Skeletal muscle satellite cell (primary cell): ENCODE measurements at regions not wholly inside any gene's neighbourhood (a gene's known extent, or its start where the extent isn't known, plus 50 kb on each side); places are given as distances from the start of the nearest gene placed in this dataset. TPM values are rescaled to one million over a fixed set of nuclear protein-coding genes. Genes with fewer than 3 reads are reported as not detected.
"Not testable (repeated sequence)": the region's sequence is repeated elsewhere in the genome, so short reads cannot be mapped to it uniquely, and the experiment has no call there.

Experiments used
- H3K27me3 ChIP-seq: 2 replicates; pipeline ENCODE4 v1.7.0; 2013; ENCODE audit warnings: low read length; ENCODE audit not compliant: control insufficient read depth, insufficient read depth
- H3K36me3 ChIP-seq: 2 replicates; pipeline ENCODE4 v1.7.0; 2013; ENCODE audit warnings: mild to moderate bottlenecking, control low read depth, low read length; ENCODE audit not compliant: insufficient read depth
- H3K4me1 ChIP-seq: 2 replicates; pipeline ENCODE4 v1.7.0; 2013; ENCODE audit warnings: low read length; ENCODE audit not compliant: control insufficient read depth, insufficient read depth
- H3K4me2 ChIP-seq: 2 replicates; pipeline ENCODE4 v1.7.0; 2013; ENCODE audit warnings: mild to moderate bottlenecking, low read length
- H3K4me3 ChIP-seq: 2 replicates; pipeline ENCODE4 v1.7.0; 2013; ENCODE audit warnings: low read length
- H3K9ac ChIP-seq: 2 replicates; pipeline ENCODE4 v1.7.0; 2013; ENCODE audit warnings: mild to moderate bottlenecking, low read depth, low read length, moderate library complexity
- H3K9me3 ChIP-seq: replicated peaks from 2 replicates; pipeline ENCODE4 v1.7.0; 2013; ENCODE audit warnings: mild to moderate bottlenecking, control low read depth, low read length
- small RNA-seq: library from RNA; depleted of rRNA; stranded (forward); fragments of <200 nt; gene quantifications from one replicate; pipeline ENCODE3, GENCODE V24; 2012

DNA sequence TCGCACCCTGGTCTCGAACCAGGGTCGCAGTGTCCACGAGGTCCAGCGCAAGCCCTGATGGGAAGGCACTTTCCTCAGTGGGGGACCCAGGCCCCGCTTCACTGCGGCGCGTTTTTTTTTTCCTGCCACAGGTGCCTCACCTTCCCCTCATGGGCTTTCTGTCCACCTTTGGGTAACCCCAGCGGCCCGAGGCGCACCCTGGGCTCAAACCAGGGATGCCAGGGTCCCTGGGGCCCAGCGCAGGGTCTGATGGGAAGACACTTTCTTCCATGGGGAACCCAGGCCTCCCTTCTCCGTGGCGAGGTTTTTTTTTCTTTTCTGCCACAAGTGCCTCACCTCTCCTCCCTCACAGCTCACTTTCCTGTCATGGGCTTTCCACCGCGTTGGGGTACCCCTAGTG, 1269.9 kb downstream of the FOXD4L5 start:
- Histone ChIP-seq H3K27me3 (no peaks in the 10 kb centered on the region), H3K36me3 (no peaks in the 10 kb centered on the region), H3K9me3 (no peaks in the 10 kb centered on the region), H3K9ac (no peak overlapping the region), H3K4me1 (no peaks in the 10 kb centered on the region), H3K4me2 (no peak overlapping the region), H3K4me3 (no peak overlapping the region)

DNA sequence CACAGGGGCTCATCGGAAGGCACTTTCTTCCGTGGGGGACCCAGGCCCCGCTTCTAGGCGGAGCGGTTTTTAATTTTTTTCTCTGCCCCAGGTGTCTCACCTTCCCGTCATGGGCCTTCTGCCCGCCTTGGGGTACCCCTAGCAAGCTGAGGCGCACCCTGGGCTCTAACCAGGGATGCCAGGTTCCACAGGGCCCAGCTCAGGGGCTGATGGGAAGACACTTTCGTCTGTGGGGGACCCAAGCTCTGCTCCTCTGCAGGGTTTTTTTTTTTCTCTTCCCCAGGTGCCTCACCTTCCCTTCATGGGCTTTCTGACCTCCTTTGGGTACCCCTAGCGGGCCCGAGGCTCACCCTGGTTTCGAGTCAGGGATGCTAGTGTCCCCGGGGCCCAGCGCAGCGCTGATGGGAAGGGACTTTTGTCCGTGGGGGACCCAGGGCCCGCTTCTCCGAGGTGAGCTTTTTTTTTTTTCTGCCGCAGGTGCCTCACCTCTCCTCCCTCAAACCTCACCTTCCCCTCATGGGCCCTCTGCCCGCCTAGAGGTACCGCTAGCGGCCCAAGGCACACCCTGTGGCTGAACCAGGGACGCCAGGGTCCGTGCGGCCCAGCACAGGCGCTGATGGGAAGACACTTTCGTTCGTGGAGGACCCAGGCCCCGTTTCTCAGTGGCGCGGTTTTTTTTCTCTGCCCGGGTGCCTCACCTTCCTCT, 1270.5 kb downstream of the FOXD4L5 start:
- not testable (repeated sequence) for H3K9ac ChIP-seq, H3K27me3 ChIP-seq, H3K4me3 ChIP-seq, H3K4me1 ChIP-seq, H3K36me3 ChIP-seq, H3K9me3 ChIP-seq, H3K4me2 ChIP-seq

DNA sequence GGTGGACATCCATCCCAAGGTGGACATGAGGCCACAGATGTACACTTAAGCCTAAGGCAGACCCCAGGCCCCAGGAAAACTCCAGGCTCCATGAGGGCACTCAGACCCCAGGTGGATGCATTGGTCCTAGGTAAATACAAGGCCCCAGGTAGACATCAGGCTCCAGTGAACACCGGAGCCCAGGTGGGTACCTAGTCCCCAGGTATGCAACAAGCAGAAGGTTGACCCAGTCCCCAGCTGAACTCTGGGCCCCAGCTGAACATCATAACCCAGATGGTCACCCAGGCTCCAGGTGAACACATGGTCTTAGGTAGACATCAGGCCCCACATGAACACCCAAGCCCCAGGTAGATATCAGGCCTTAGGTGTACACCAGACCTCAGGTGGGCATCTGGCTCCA, 1271.9 kb downstream of the FOXD4L5 start:
- H3K4me1 ChIP-seq, H3K36me3 ChIP-seq, H3K9ac ChIP-seq, H3K4me3 ChIP-seq, H3K4me2 ChIP-seq, H3K27me3 ChIP-seq, H3K9me3 ChIP-seq: not testable (repeated sequence)

DNA sequence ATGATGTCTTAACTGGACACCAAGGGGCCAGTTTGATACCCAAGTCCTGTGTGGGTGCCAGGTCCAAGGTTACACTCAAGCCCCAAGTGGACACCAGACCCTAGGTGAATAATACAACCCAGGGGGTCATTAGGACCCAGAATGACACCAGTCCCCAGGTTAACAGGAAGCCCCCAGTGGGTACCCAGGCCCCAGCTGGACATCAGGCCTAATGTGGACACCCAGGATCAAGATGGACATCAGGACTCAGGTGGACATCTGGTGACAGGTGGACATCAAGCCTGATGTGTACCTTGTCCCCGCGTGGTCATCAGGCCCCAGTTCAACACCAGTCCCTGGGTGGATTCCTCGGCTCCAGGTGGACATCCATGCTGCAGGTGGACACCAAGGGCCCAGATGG, 1273.0 kb downstream of the FOXD4L5 start:
- H3K4me3 ChIP-seq, H3K4me1 ChIP-seq, H3K36me3 ChIP-seq, H3K9me3 ChIP-seq, H3K9ac ChIP-seq, H3K4me2 ChIP-seq, H3K27me3 ChIP-seq: not testable (repeated sequence)

DNA sequence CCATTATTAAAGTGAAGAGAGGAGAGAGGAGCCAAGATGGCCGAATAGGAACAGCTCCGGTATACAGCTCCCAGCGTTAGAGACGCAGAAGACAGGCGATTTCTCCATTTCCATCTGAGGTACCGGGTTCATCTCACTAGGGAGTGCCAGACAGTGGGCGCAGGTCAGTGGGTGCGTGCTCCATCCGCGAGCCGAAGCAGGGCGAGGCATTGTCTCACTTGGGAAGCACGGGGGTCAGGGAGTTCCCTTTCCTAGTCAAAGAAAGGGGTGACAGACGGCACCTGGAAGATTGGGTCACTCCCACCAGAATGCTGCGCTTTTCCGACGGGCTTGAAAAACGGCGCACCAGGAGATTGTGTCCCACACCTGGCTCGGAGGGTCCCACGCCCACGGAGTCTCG, 1305.3 kb downstream of the FOXD4L5 start:
- not testable (repeated sequence) for H3K4me3 ChIP-seq, H3K9ac ChIP-seq, H3K9me3 ChIP-seq, H3K4me1 ChIP-seq, H3K4me2 ChIP-seq, H3K27me3 ChIP-seq, H3K36me3 ChIP-seq

Small RNA genes lying in the stretch of these regions (small RNA-seq; reads per million reads assigned to genes)
- gene RF00026, result not detected
